GM12878 (cell line): ENCODE measurements at regions not wholly inside any gene's neighbourhood (a gene's known extent, or its start where the extent isn't known, plus 50 kb on each side); places are given as distances from the start of the nearest gene placed in this dataset.

Experiments used
- ATAC-seq: fragments of 200-7000 bp; cut with Tn5 transposase; 3 replicates; pipeline ENCODE4 v1.9.1; 2020; ENCODE audit warnings: mild to moderate bottlenecking, moderate library complexity
- BruUV-seq: library from RNA; stranded (reverse); fragments of 400-500 nt; replicated peaks from 2 replicates; lab custom pipeline; 2021; lab: Mats Ljungman, UMichigan
- CTCF ChIA-PET: fragments of 300-600 bp; sonication (Branson Sonifier 250); formaldehyde crosslinking; extraction: SDS; loops from one replicate; lab custom pipeline; 2021; ENCODE audit warnings: inconsistent platforms; lab: Yijun Ruan, JAX
- POLR2A ChIA-PET: fragments of 350-600 bp; formaldehyde crosslinking; extraction: SDS; loops from one replicate; lab custom pipeline; 2021; ENCODE audit warnings: inconsistent platforms; lab: Charles Lee
- RAD21 ChIA-PET: fragments of 300-600 bp; sonication (Branson Sonifier 250); formaldehyde crosslinking; loops from one replicate; lab custom pipeline; 2023; ENCODE audit warnings: antibody characterized with exemption; ENCODE audit not compliant: unreplicated experiment; lab: Charles Lee
- SMC1A ChIA-PET: fragments of 300-600 bp; sonication (Branson Sonifier 250); formaldehyde crosslinking; loops from one replicate; lab custom pipeline; 2023; ENCODE audit not compliant: unreplicated experiment, uncharacterized antibody; lab: Charles Lee
- DNase-seq: peaks from one replicate; pipeline ENCODE4 v3.0.0-alpha.2; 2011; ENCODE audit warnings: low read depth, low spot score
- FAIRE-seq: peaks from 3 replicates; lab custom pipeline; 2011; peaks lifted over from hg19 to GRCh38; lab: Jason Lieb, UNC
- H2AFZ ChIP-seq: 2 replicates; pipeline ENCODE4 v1.6.0; 2011; ENCODE audit warnings: low read depth, low read length, control low read depth; ENCODE audit not compliant: control insufficient read depth
- H3K27ac ChIP-seq: 2 replicates; pipeline ENCODE4 v1.5.1; 2011; ENCODE audit warnings: control low read depth; ENCODE audit not compliant: control insufficient read depth, insufficient read depth
- H3K27me3 ChIP-seq, 2 experiments: replicated peaks in 1 of 2; 2 replicates each; pipeline versions ENCODE4 v1.6.0 to v1.6.1; 2011; ENCODE audit warnings: low read length in 1 of 2; ENCODE audit not compliant: control insufficient read depth in 2 of 2, insufficient read depth in 2 of 2
- H3K36me3 ChIP-seq, 2 experiments: 2 replicates each; pipeline ENCODE4 v1.5.1; 2011; ENCODE audit warnings: low read length in 1 of 2; ENCODE audit not compliant: control insufficient read depth in 2 of 2, insufficient read depth in 2 of 2
- H3K4me1 ChIP-seq: 2 replicates; pipeline ENCODE4 v1.6.1; 2011; ENCODE audit warnings: mild to moderate bottlenecking, low read length, moderate library complexity, mixed read lengths; ENCODE audit not compliant: control insufficient read depth, insufficient read depth
- H3K4me2 ChIP-seq: 2 replicates; pipeline ENCODE4 v1.6.0; 2011; ENCODE audit warnings: control low read depth; ENCODE audit not compliant: control insufficient read depth, insufficient read depth
- H3K4me3 ChIP-seq: fragments of 200-600 bp; sonication (generic); 2 replicates; pipeline ENCODE4 v1.5.1; 2016
- H3K79me2 ChIP-seq: 2 replicates; pipeline ENCODE4 v1.6.0; 2011; ENCODE audit warnings: low read length; ENCODE audit not compliant: control insufficient read depth, insufficient read depth
- H3K9ac ChIP-seq: 2 replicates; pipeline ENCODE4 v1.8.0; 2011; ENCODE audit warnings: low read length, control low read depth, mixed read lengths; ENCODE audit not compliant: control insufficient read depth, insufficient read depth
- H3K9me3 ChIP-seq: replicated peaks from 3 replicates; pipeline ENCODE4 v1.5.1; 2011; ENCODE audit warnings: mild to moderate bottlenecking, low read length; ENCODE audit not compliant: control insufficient read depth, insufficient read depth
- H4K20me1 ChIP-seq: 2 replicates; pipeline ENCODE4 v1.6.0; 2011; ENCODE audit not compliant: control insufficient read depth, insufficient read depth
- BRCA1 ChIP-seq: IDR thresholded peaks from 2 replicates; pipeline ENCODE4 v1.6.1; 2011; ENCODE audit warnings: low read depth, low read length, improper control_type of control experiment
- CREM ChIP-seq: IDR thresholded peaks from 2 replicates; pipeline ENCODE4 v1.6.1; 2014; ENCODE audit warnings: antibody characterized with exemption, low read depth
- ELK1 ChIP-seq: IDR thresholded peaks from 2 replicates; pipeline ENCODE4 v1.6.1; 2012; ENCODE audit warnings: low read depth, low read length, improper control_type of control experiment
- FOXK2 ChIP-seq: fragments of 450-650 bp; IDR thresholded peaks from 2 replicates; pipeline ENCODE4 v1.6.1; 2017; ENCODE audit warnings: mild to moderate bottlenecking, moderate library complexity
- GATAD2B ChIP-seq: fragments of 450-650 bp; conservative IDR thresholded peaks from 2 replicates; pipeline ENCODE4 v1.6.1; 2017; ENCODE audit warnings: low read depth, mild to moderate bottlenecking, moderate library complexity
- IKZF2 ChIP-seq, 2 experiments: fragments of 450-650 bp; IDR thresholded peaks; 2 replicates each; pipeline ENCODE4 v1.6.1; 2017; ENCODE audit warnings: mild to moderate bottlenecking in 2 of 2, moderate library complexity in 2 of 2
- IRF5 ChIP-seq: fragments of 450-650 bp; IDR thresholded peaks from 2 replicates; pipeline ENCODE4 v1.6.1; 2017; ENCODE audit warnings: borderline replicate concordance
- NFYA ChIP-seq: IDR thresholded peaks from 2 replicates; pipeline ENCODE4 v1.6.1; 2011; ENCODE audit warnings: low read depth, mild to moderate bottlenecking, low read length, improper control_type of control experiment, borderline replicate concordance
- NFYB ChIP-seq: IDR thresholded peaks from 2 replicates; pipeline ENCODE4 v1.6.1; 2011; ENCODE audit warnings: low read depth, mild to moderate bottlenecking, low read length, improper control_type of control experiment, moderate library complexity; ENCODE audit not compliant: insufficient read depth
- RBBP5 ChIP-seq: fragments of 200-600 bp; sonication (generic); conservative IDR thresholded peaks from 2 replicates; pipeline ENCODE4 v1.6.1; 2016
- REST ChIP-seq: IDR thresholded peaks from 2 replicates; pipeline ENCODE4 v1.6.1; 2012; ENCODE audit warnings: mild to moderate bottlenecking, low read depth, low read length
- ZNF592 ChIP-seq: fragments of 450-650 bp; IDR thresholded peaks from 2 replicates; pipeline ENCODE4 v1.6.1; 2017; ENCODE audit warnings: mild to moderate bottlenecking, moderate library complexity
- ZZZ3 ChIP-seq: IDR thresholded peaks from 2 replicates; pipeline ENCODE4 v1.6.1; 2011; ENCODE audit warnings: low read depth; ENCODE audit not compliant: control insufficient read depth, insufficient read length
- WGBS: methylation state at CpG from one replicate; pipeline ENCODE4 v1.1.6; 2016; ENCODE audit warnings: low lambda C conversion rate; ENCODE audit not compliant: insufficient replicate concordance, insufficient coverage; ENCODE audit errors: missing lambda C conversion rate; 5-methylcytosine and 5-hydroxymethylcytosine counted together
- in situ Hi-C: fragments of 300-500 bp; cut with MboI; formaldehyde crosslinking; loops from 9 replicates; pipeline ENCODE4 v1.14.3; 2018; ENCODE audit warnings: mixed read lengths
- intact Hi-C: fragments of 100-400 bp; cut with micrococcal nuclease; formaldehyde crosslinking; loops from one replicate; pipeline ENCODE4 v1.14.2; 2022; ENCODE audit not compliant: unreplicated experiment

GRCh38 chr5:6317116-6317798 is 61.1 kb downstream of the MED10 start:
- Histone ChIP-seq H3K4me2 (no peak overlapping the region), H3K9me3 (no peaks in the 10 kb centered on the region; the same call in 2 of the 3 replicates), H3K4me3 (no peak overlapping the region)
- CTCF ChIA-PET, result no interaction called here
- in situ Hi-C loops, result no loop called here
- BruUV-seq, result no TSS peak
- TF ChIP-seq REST (no peak), RBBP5 (no peak), CREM (no peak), BRCA1 (no peak), NFYA (no peak), ZNF592 (no peak), IKZF2 (IDR thresholded peaks at IDR 0.05) (no peak), ELK1 (no peak), FOXK2 (no peak), ZZZ3 (no peak), IRF5 (no peak), GATAD2B (no peak), NFYB (no peak)
- TF ChIP-seq, all 136 proteins: peak for 0
- no peak for FAIRE-seq
- no peak overlapping the region for H3K9ac ChIP-seq
- H3K4me1 ChIP-seq, result no peaks in the 10 kb centered on the region
- SMC1A ChIA-PET, result no interaction called here
- H4K20me1 ChIP-seq, result no peaks in the 10 kb centered on the region
- H3K27ac ChIP-seq, result no peak overlapping the region
- no peaks in the 10 kb centered on the region for H3K27me3 ChIP-seq
- RAD21 ChIA-PET, result no interaction called here
- 31% methylated on average over 4 of the region's 4 CpGs for WGBS
- H3K36me3 ChIP-seq, result no peaks in the 10 kb centered on the region
- intact Hi-C loops, result no loop called here
- ATAC-seq, result no peak
- POLR2A ChIA-PET, result no interaction called here
- no peak for DNase-seq
- no peak overlapping the region for H2AFZ ChIP-seq
- H3K79me2 ChIP-seq, result no peaks in the 10 kb centered on the region
